IPS-18a (cell line): ENCODE measurements at regions not wholly inside any gene's neighbourhood (a gene's known extent, or its start where the extent isn't known, plus 50 kb on each side); places are given as distances from the start of the nearest gene placed in this dataset.

ENCODE experiments used
- H3K27ac ChIP-seq: one replicate; pipeline ENCODE4 v1.5.1; 2013; ENCODE audit warnings: low read length
- H3K27me3 ChIP-seq: one replicate; pipeline ENCODE4 v1.6.1; 2013; ENCODE audit warnings: mild to moderate bottlenecking, low read length; ENCODE audit not compliant: control insufficient read depth, insufficient read depth
- H3K36me3 ChIP-seq: one replicate; pipeline ENCODE4 v1.6.1; 2013; ENCODE audit warnings: low read depth, low read length; ENCODE audit not compliant: control insufficient read depth
- H3K4me1 ChIP-seq: one replicate; pipeline ENCODE4 v1.6.1; 2013; ENCODE audit warnings: low read depth, low read length; ENCODE audit not compliant: control insufficient read depth
- H3K4me3 ChIP-seq: one replicate; pipeline ENCODE4 v1.5.1; 2013; ENCODE audit warnings: low read length
- H3K9ac ChIP-seq: one replicate; pipeline ENCODE4 v1.6.1; 2013; ENCODE audit warnings: mild to moderate bottlenecking, low read length, moderate library complexity
- H3K9me3 ChIP-seq: one replicate; pipeline ENCODE4 v1.6.1; 2013; ENCODE audit warnings: low read depth, low read length; ENCODE audit not compliant: control insufficient read depth

DNA sequence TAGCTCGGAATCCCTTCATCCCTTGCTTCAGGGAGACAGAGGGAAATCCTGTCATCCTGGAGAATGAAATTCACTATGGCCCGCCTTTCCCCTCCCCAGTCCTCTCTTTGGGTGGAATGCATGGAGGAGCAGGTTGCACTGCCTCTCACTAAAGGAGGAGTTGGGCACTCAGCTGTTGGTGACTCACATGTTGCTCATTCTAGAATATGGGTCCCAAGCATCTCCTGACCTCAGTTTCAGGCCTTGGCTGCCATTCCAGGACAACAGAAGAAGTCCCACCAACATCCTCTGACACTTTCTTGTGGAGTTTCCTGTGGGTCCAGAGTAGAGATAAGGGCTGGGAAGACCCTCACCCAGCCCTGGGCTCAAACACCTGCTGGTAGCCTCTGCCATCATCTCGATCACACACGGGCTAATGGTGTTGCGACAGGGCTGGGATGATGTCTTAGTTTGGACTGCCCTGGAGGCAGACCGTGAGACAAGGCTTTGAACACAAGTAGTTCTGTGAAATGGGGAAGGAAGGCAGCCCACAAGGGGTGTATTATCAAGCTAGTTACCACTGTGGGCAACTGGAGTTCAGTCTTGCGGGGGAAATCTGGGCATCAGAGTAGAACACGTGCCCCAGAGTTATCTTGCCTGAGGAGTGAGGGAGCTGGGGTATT is 52.4 kb upstream of the RNF24 start:
- Histone ChIP-seq H3K27ac (no peak overlapping the region), H3K27me3 (no peaks in the 10 kb centered on the region), H3K36me3 (no peaks in the 10 kb centered on the region), H3K4me1 (peaks cover 15% of the 10 kb centered on the region), H3K9ac (no peak overlapping the region), H3K9me3 (no peaks in the 10 kb centered on the region), H3K4me3 (no peak overlapping the region)

GRCh38 chr20:4066551-4066950 is 51.2 kb upstream of the RNF24 start:
- Histone ChIP-seq H3K36me3 (no peaks in the 10 kb centered on the region), H3K9me3 (no peaks in the 10 kb centered on the region), H3K27me3 (no peaks in the 10 kb centered on the region), H3K27ac (no peak overlapping the region), H3K4me1 (peaks cover 15% of the 10 kb centered on the region), H3K4me3 (no peak overlapping the region), H3K9ac (no peak overlapping the region)

DNA sequence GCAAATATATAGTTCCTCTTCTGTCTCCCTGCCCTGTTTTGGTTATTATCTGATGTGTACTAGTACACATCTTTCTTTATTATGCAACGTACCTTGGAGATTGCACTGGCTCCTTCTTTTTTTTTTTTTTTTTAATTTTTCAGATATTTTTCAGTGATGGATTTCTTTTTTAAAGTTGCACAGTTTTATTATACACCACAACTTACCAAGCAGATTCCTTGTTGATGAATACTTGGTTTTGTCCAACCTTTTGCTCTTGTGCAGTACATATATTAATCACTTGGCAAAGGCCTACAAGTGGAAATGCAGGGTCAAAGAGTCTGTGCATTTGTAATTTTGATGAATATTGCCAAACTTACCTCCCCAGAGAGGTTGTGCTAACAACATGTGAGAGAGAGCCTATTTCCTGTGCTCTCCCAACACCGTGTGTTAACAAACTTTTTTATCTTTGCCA is 50.1 kb upstream of the RNF24 start:
- H3K36me3 ChIP-seq: no peaks in the 10 kb centered on the region
- no peaks in the 10 kb centered on the region for H3K27me3 ChIP-seq
- no peak overlapping the region for H3K9ac ChIP-seq
- H3K27ac ChIP-seq: no peak overlapping the region
- H3K9me3 ChIP-seq: no peaks in the 10 kb centered on the region
- peaks cover 15% of the 10 kb centered on the region for H3K4me1 ChIP-seq
- no peak overlapping the region for H3K4me3 ChIP-seq
